Neuronal stem cell (in vitro differentiated cells): ENCODE measurements at regions not wholly inside any gene's neighbourhood (a gene's known extent, or its start where the extent isn't known, plus 50 kb on each side); places are given as distances from the start of the nearest gene placed in this dataset.
"Not testable (repeated sequence)": the region's sequence is repeated elsewhere in the genome, so short reads cannot be mapped to it uniquely, and the experiment has no call there.

Experiments
- DNase-seq: peaks from one replicate; pipeline ENCODE4 v3.0.0-alpha.2; 2013; ENCODE audit warnings: low spot score
- H2AFZ ChIP-seq: one replicate; pipeline ENCODE4 v1.6.1; 2013; ENCODE audit warnings: mild to moderate bottlenecking, low read length, inconsistent platforms
- H2AK5ac ChIP-seq: 2 replicates; pipeline ENCODE4 v1.6.1; 2013; ENCODE audit warnings: low read depth, mild to moderate bottlenecking, inconsistent platforms, low read length, moderate library complexity, mixed read lengths
- H2BK120ac ChIP-seq: 2 replicates; pipeline ENCODE4 v1.6.1; 2013; ENCODE audit warnings: low read depth, mild to moderate bottlenecking, inconsistent platforms, low read length, moderate library complexity, mixed read lengths
- H2BK12ac ChIP-seq: one replicate; pipeline ENCODE4 v1.6.1; 2013; ENCODE audit warnings: low read length, inconsistent platforms
- H2BK15ac ChIP-seq: 2 replicates; pipeline ENCODE4 v1.6.1; 2013; ENCODE audit warnings: mild to moderate bottlenecking, low read length, inconsistent platforms, mixed read lengths
- H2BK5ac ChIP-seq: one replicate; pipeline ENCODE4 v1.6.1; 2013; ENCODE audit warnings: inconsistent platforms, mild to moderate bottlenecking, low read length, moderate library complexity
- H3K14ac ChIP-seq: one replicate; pipeline ENCODE4 v1.6.1; 2013; ENCODE audit warnings: low read length, inconsistent platforms
- H3K18ac ChIP-seq: 2 replicates; pipeline ENCODE4 v1.6.1; 2013; ENCODE audit warnings: low read length, inconsistent platforms
- H3K23ac ChIP-seq: 2 replicates; pipeline ENCODE4 v1.6.1; 2013; ENCODE audit warnings: low read depth, mild to moderate bottlenecking, mixed read lengths, low read length, inconsistent platforms; ENCODE audit not compliant: poor library complexity
- H3K27ac ChIP-seq: replicated peaks from 3 replicates; pipeline ENCODE4 v1.5.1; 2013; ENCODE audit warnings: low read length, inconsistent platforms
- H3K27me3 ChIP-seq, 3 experiments: 2 replicates each; pipeline ENCODE4 v1.6.1; 2013; ENCODE audit warnings: low read length in 3 of 3, mild to moderate bottlenecking in 2 of 3, inconsistent platforms in 1 of 3, low read depth in 1 of 3, mixed read lengths in 1 of 3, moderate library complexity in 1 of 3; ENCODE audit not compliant: control insufficient read depth in 3 of 3, insufficient read depth in 3 of 3
- H3K36me3 ChIP-seq, 2 donors: replicated peaks in 1 of 2; 2 replicates each; pipeline ENCODE4 v1.6.1; 2013; ENCODE audit warnings: low read length in 2 of 2; ENCODE audit not compliant: control insufficient read depth in 2 of 2, insufficient read depth in 2 of 2
- H3K4ac ChIP-seq: 2 replicates; pipeline ENCODE4 v1.6.1; 2013; ENCODE audit warnings: inconsistent platforms, mild to moderate bottlenecking, low read length, moderate library complexity
- H3K4me1 ChIP-seq, 2 donors: 1 replicate in 1 of 2; 2 replicates in 1 of 2; pipeline ENCODE4 v1.6.1; 2013; ENCODE audit warnings: low read length in 2 of 2, low read depth in 1 of 2; ENCODE audit not compliant: control insufficient read depth in 2 of 2, insufficient read depth in 1 of 2
- H3K4me2 ChIP-seq: one replicate; pipeline ENCODE4 v1.6.1; 2013; ENCODE audit warnings: mild to moderate bottlenecking, low read length, inconsistent platforms; ENCODE audit not compliant: insufficient read depth, poor library complexity, severe bottlenecking
- H3K4me3 ChIP-seq, 2 donors: 2 replicates each; pipeline ENCODE4 v1.5.1; 2013; ENCODE audit warnings: low read length in 2 of 2, mild to moderate bottlenecking in 2 of 2, inconsistent platforms in 1 of 2, moderate library complexity in 1 of 2
- H3K79me1 ChIP-seq: one replicate; pipeline ENCODE4 v1.6.1; 2013; ENCODE audit warnings: low read depth, mild to moderate bottlenecking, inconsistent platforms, low read length, moderate library complexity
- H3K9ac ChIP-seq: one replicate; pipeline ENCODE4 v1.6.1; 2013; ENCODE audit warnings: mild to moderate bottlenecking, low read depth, low read length, inconsistent platforms; ENCODE audit not compliant: poor library complexity
- H3K9me3 ChIP-seq, 2 donors: replicated peaks in 1 of 2; 2 replicates each; pipeline versions ENCODE3 to v1.6.1; 2013; ENCODE audit warnings: low read length in 2 of 2, mild to moderate bottlenecking in 2 of 2, inconsistent platforms in 1 of 2, low read depth in 1 of 2, mixed read lengths in 1 of 2, moderate library complexity in 1 of 2; ENCODE audit not compliant: control insufficient read depth in 2 of 2, insufficient read depth in 1 of 2
- H4K8ac ChIP-seq: one replicate; pipeline ENCODE4 v1.6.1; 2013; ENCODE audit warnings: low read depth, mild to moderate bottlenecking, inconsistent platforms, low read length, moderate library complexity
- H4K91ac ChIP-seq: one replicate; pipeline ENCODE4 v1.6.1; 2013; ENCODE audit warnings: low read length, low read depth, mild to moderate bottlenecking, inconsistent platforms; ENCODE audit not compliant: poor library complexity
- WGBS, 2 donors: extraction: QIAGEN DNeasy Blood & Tissue Kit; methylation state at CpG; one replicate each; pipeline ENCODE4 v1.1.7; 2013; ENCODE audit warnings: missing lambda C conversion rate in 2 of 2, mixed read lengths in 1 of 2; ENCODE audit not compliant: insufficient read length in 2 of 2, insufficient replicate concordance in 1 of 2; ENCODE audit errors: extremely low coverage in 2 of 2; 5-methylcytosine and 5-hydroxymethylcytosine counted together

- no peak overlapping the region for H3K18ac ChIP-seq
- H2BK5ac ChIP-seq: no peak overlapping the region
- no peak overlapping the region for H3K4ac ChIP-seq
- no peaks in the 10 kb centered on the region for H3K27me3 ChIP-seq
- H3K36me3 ChIP-seq: no peaks in the 10 kb centered on the region
- no peaks in the 10 kb centered on the region for H3K9me3 ChIP-seq
- H3K23ac ChIP-seq: no peak overlapping the region
- no peak overlapping the region for H2BK12ac ChIP-seq
- no peak for DNase-seq
- H3K4me3 ChIP-seq: no peak overlapping the region
- no peak overlapping the region for H3K4me2 ChIP-seq
- peaks cover 0 to 2% of the 10 kb centered on the region in 2 donors for H3K4me1 ChIP-seq
- H3K27ac ChIP-seq: no peak overlapping the region
- H2AK5ac ChIP-seq: no peak overlapping the region
- H3K14ac ChIP-seq: no peak overlapping the region
- WGBS, 2 donors: no CpG with 5 or more reads among the region's 4 CpGs
- no peak overlapping the region for H2AFZ ChIP-seq
- H3K79me1 ChIP-seq: no peaks in the 10 kb centered on the region
- no peak overlapping the region for H4K91ac ChIP-seq
- H3K9ac ChIP-seq: no peak overlapping the region
- H4K8ac ChIP-seq: no peak overlapping the region
- H2BK15ac ChIP-seq: no peak overlapping the region
- no peak overlapping the region for H2BK120ac ChIP-seq
Measured at GRCh38 chr3:181933052-181933618, 221.4 kb downstream of the SOX2 start.

- WGBS, 2 donors: no CpG with 5 or more reads among the region's 2 CpGs
- H2BK15ac ChIP-seq: no peak overlapping the region
- no peak overlapping the region for H3K23ac ChIP-seq
- no peak overlapping the region for H3K9ac ChIP-seq
- no peak overlapping the region for H2BK12ac ChIP-seq
- no peak overlapping the region for H4K8ac ChIP-seq
- H3K18ac ChIP-seq: no peak overlapping the region
- H2AFZ ChIP-seq: no peak overlapping the region
- H2BK5ac ChIP-seq: no peak overlapping the region
- no peaks in the 10 kb centered on the region for H3K79me1 ChIP-seq
- no peak overlapping the region for H3K27ac ChIP-seq
- no peak for DNase-seq
- H3K9me3 ChIP-seq: no peaks in the 10 kb centered on the region
- H2AK5ac ChIP-seq: no peak overlapping the region
- no peak overlapping the region for H3K4me2 ChIP-seq
- no peaks in the 10 kb centered on the region for H3K36me3 ChIP-seq
- H3K4me3 ChIP-seq: no peak overlapping the region
- no peak overlapping the region for H4K91ac ChIP-seq
- H3K4me1 ChIP-seq: peaks cover 2 to 4% of the 10 kb centered on the region in 2 donors
- no peak overlapping the region for H3K14ac ChIP-seq
- H2BK120ac ChIP-seq: no peak overlapping the region
- H3K4ac ChIP-seq: no peak overlapping the region
- no peaks in the 10 kb centered on the region for H3K27me3 ChIP-seq
Measured at GRCh38 chr3:181935915-181936314, 224.2 kb downstream of the SOX2 start.

GRCh38 chr3:181936774-181937173, 225.0 kb downstream of the SOX2 start:
- no peak overlapping the region for H2AFZ ChIP-seq
- H3K9ac ChIP-seq: no peak overlapping the region
- no peak overlapping the region for H4K8ac ChIP-seq
- WGBS, 2 donors: no CpG with 5 or more reads among the region's 6 CpGs
- no peak overlapping the region for H3K18ac ChIP-seq
- peaks cover 5 to 11% of the 10 kb centered on the region in 2 donors for H3K4me1 ChIP-seq
- H3K9me3 ChIP-seq: no peaks in the 10 kb centered on the region
- H3K27ac ChIP-seq: no peak overlapping the region
- H3K14ac ChIP-seq: no peak overlapping the region
- H2BK5ac ChIP-seq: no peak overlapping the region
- no peak overlapping the region for H3K4me2 ChIP-seq
- DNase-seq: no peak
- no peak overlapping the region for H2AK5ac ChIP-seq
- H3K36me3 ChIP-seq: no peaks in the 10 kb centered on the region
- no peak overlapping the region for H3K4ac ChIP-seq
- no peak overlapping the region for H3K23ac ChIP-seq
- H2BK120ac ChIP-seq: no peak overlapping the region
- no peak overlapping the region for H2BK15ac ChIP-seq
- no peak overlapping the region for H3K4me3 ChIP-seq
- no peaks in the 10 kb centered on the region for H3K27me3 ChIP-seq
- H3K79me1 ChIP-seq: no peaks in the 10 kb centered on the region
- H4K91ac ChIP-seq: no peak overlapping the region
- no peak overlapping the region for H2BK12ac ChIP-seq

GRCh38 chr3:181938580-181938979, 226.9 kb downstream of the SOX2 start:
- H2BK12ac ChIP-seq, H3K23ac ChIP-seq, H3K27me3 ChIP-seq, H3K27ac ChIP-seq, H2BK15ac ChIP-seq, H4K91ac ChIP-seq, H3K79me1 ChIP-seq, H3K14ac ChIP-seq, H2BK120ac ChIP-seq, H3K9me3 ChIP-seq, H3K18ac ChIP-seq, H2BK5ac ChIP-seq, H3K4me2 ChIP-seq, H2AK5ac ChIP-seq, H2AFZ ChIP-seq, H4K8ac ChIP-seq, H3K4ac ChIP-seq, H3K4me3 ChIP-seq, H3K36me3 ChIP-seq, H3K9ac ChIP-seq, DNase-seq: not testable (repeated sequence)
- WGBS, 2 donors: no CpG with 5 or more reads among the region's 3 CpGs
- H3K4me1 ChIP-seq: peaks cover 8 to 17% of the 10 kb centered on the region in 2 donors
